Activated CD8-positive, alpha-beta T cell treated with anti-CD3 and anti-CD28 coated beads for 36 hours (primary cell): ENCODE measurements at regions not wholly inside any gene's neighbourhood (a gene's known extent, or its start where the extent isn't known, plus 50 kb on each side); places are given as distances from the start of the nearest gene placed in this dataset.

Experiments
- ATAC-seq: fragments of 200-7000 bp; cut with Tn5 transposase; one replicate; pipeline ENCODE4 v1.10.0; 2021; ENCODE audit warnings: mild to moderate bottlenecking, moderate library complexity
- CTCF ChIA-PET: fragments of 350-600 bp; sonication (Branson Sonifier 250); formaldehyde crosslinking; loops from one replicate; lab custom pipeline; 2021; ENCODE audit warnings: antibody characterized with exemption; lab: Charles Lee
- POLR2A ChIA-PET: fragments of 350-600 bp; sonication (Branson Sonifier 250); formaldehyde crosslinking; loops from one replicate; lab custom pipeline; 2021; ENCODE audit warnings: antibody characterized with exemption; lab: Charles Lee
- DNase-seq: peaks from one replicate; pipeline ENCODE4 v3.0.0-alpha.2; 2020
- H3K27ac Mint-ChIP-seq: one replicate; pipeline ENCODE4 v1.8.0; 2021; ENCODE audit warnings: mild to moderate bottlenecking, mixed read lengths
- H3K27me3 Mint-ChIP-seq: one replicate; pipeline ENCODE4 v1.8.0; 2021; ENCODE audit warnings: mixed read lengths
- H3K36me3 Mint-ChIP-seq: one replicate; pipeline ENCODE4 v1.8.0; 2021; ENCODE audit warnings: low read depth, mixed read lengths
- H3K4me1 Mint-ChIP-seq: one replicate; pipeline ENCODE4 v1.8.0; 2021; ENCODE audit warnings: low read depth, mixed read lengths
- H3K4me3 Mint-ChIP-seq: one replicate; pipeline ENCODE4 v1.8.0; 2021; ENCODE audit warnings: mild to moderate bottlenecking, moderate library complexity, mixed read lengths
- H3K9me3 Mint-ChIP-seq: one replicate; pipeline ENCODE4 v1.8.0; 2021; ENCODE audit warnings: mixed read lengths
- intact Hi-C: fragments of 100-400 bp; cut with micrococcal nuclease; formaldehyde crosslinking; loops from one replicate; pipeline ENCODE4 v1.10.0; 2022
- TF ChIP-seq, protein P1 (sequence below): fragments of 200-600 bp; IDR thresholded peaks from one replicate; pipeline ENCODE4 v1.8.0; 2022; ENCODE audit warnings: antibody characterized with exemption, mild to moderate bottlenecking

DNA sequence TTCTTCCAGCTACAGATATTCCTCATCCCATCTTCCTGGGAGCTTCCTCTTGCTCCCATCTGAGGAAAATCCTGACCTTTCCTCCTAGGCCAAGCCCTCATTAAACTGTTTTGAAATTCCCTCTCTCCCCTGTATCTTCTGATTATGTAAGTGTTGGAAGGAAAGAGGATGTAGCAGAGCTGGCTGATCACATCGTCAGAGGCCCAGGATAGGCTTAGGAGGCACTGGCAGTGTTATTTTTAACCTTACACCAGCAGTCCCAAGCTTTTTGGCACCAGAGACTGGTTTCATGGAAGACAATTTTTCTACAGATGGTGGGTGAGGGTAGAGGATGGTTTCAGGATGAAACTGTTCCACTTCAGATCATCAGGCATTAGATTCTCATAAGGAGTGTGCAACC lies 630.4 kb downstream of the EPHA4 start:
- Mint-ChIP-seq H3K27ac (no peak overlapping the region), H3K4me3 (no peak overlapping the region), H3K27me3 (no peaks in the 10 kb centered on the region), H3K36me3 (no peaks in the 10 kb centered on the region), H3K9me3 (no peaks in the 10 kb centered on the region), H3K4me1 (no peaks in the 10 kb centered on the region)
- ChIA-PET POLR2A (no interaction called here), CTCF (no interaction called here)
- no peak for DNase-seq
- ATAC-seq: no peak
- TF ChIP-seq, protein P1, sequence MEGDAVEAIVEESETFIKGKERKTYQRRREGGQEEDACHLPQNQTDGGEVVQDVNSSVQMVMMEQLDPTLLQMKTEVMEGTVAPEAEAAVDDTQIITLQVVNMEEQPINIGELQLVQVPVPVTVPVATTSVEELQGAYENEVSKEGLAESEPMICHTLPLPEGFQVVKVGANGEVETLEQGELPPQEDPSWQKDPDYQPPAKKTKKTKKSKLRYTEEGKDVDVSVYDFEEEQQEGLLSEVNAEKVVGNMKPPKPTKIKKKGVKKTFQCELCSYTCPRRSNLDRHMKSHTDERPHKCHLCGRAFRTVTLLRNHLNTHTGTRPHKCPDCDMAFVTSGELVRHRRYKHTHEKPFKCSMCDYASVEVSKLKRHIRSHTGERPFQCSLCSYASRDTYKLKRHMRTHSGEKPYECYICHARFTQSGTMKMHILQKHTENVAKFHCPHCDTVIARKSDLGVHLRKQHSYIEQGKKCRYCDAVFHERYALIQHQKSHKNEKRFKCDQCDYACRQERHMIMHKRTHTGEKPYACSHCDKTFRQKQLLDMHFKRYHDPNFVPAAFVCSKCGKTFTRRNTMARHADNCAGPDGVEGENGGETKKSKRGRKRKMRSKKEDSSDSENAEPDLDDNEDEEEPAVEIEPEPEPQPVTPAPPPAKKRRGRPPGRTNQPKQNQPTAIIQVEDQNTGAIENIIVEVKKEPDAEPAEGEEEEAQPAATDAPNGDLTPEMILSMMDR: no peak
- intact Hi-C loops: no loop called here

DNA sequence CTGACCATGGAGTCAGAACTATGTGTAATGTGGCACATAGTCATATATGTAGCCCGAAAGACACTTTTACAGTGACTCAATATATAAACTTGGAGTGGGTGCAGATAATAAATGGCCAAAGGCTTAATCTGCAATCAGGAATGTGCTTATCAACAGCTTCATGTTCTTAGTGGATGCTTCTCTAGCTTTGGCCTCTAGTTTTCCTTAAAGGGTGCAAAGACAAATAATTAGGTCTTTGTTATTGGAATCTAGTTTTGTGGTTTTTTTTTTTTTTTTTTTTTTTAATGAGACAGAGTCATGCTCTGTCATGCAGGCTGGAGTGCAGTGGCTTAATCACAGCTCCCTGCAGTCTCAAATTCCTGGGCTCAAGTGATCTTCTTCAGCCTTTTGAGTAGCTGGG lies 625.6 kb downstream of the EPHA4 start:
- TF ChIP-seq, protein P1: no peak
- no peaks in the 10 kb centered on the region for H3K27me3 Mint-ChIP-seq
- ChIA-PET POLR2A (no interaction called here), CTCF (no interaction called here)
- H3K36me3 Mint-ChIP-seq: no peaks in the 10 kb centered on the region
- ATAC-seq (no peak), DNase-seq (no peak)
- H3K4me1 Mint-ChIP-seq: no peaks in the 10 kb centered on the region
- H3K9me3 Mint-ChIP-seq: no peaks in the 10 kb centered on the region
- no peak overlapping the region for H3K4me3 Mint-ChIP-seq
- intact Hi-C loops: no loop called here
- no peak overlapping the region for H3K27ac Mint-ChIP-seq

DNA sequence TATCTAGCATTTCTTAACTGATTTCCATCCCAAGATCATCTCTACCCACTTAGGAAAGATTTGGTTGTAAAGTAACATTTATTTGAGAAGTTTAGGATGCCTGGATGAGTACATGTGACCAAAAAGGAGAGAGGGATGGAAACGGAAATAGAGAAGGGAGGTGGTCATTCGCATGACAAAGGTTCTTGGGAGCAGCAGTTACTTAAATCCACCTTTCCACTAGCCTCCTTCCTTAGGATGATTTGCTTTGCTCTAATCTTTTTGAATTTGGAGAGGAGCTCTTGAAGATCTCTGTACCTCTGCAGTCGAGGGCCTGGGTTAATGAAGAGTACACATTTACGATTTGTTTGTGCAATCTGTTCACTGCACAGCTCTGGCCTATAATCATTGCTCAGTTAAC lies 623.5 kb downstream of the EPHA4 start:
- no peak for ATAC-seq
- no peak for DNase-seq
- Mint-ChIP-seq H3K27me3 (no peaks in the 10 kb centered on the region), H3K27ac (no peak overlapping the region), H3K4me1 (no peaks in the 10 kb centered on the region), H3K9me3 (no peaks in the 10 kb centered on the region), H3K36me3 (no peaks in the 10 kb centered on the region), H3K4me3 (no peak overlapping the region)
- ChIA-PET POLR2A (no interaction called here), CTCF (no interaction called here)
- TF ChIP-seq, protein P1: no peak
- intact Hi-C loops: no loop called here

DNA sequence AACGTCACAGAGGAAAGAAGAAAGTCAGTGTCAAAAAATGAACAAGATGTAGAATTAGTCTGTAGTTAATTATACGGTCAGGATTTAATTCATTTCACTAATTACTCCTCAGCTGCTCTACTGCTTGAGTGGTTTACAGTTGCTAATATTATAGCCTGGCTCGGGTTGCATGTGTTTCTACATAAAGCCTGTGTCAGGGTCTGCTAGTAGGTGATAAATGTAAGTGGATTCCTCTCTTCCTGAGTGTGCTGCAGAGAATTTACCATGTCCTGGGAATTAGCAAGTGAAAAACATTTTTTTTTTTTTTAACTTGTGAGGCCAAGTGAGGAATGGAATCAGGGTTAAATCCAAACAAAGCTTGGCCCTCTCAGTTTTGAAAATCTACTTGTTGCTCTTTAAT lies 622.6 kb downstream of the EPHA4 start:
- ATAC-seq (no peak), DNase-seq (no peak)
- Mint-ChIP-seq H3K4me1 (no peaks in the 10 kb centered on the region), H3K27ac (no peak overlapping the region), H3K4me3 (no peak overlapping the region), H3K9me3 (peaks cover 2% of the 10 kb centered on the region), H3K27me3 (no peaks in the 10 kb centered on the region), H3K36me3 (no peaks in the 10 kb centered on the region)
- ChIA-PET CTCF (no interaction called here), POLR2A (no interaction called here)
- TF ChIP-seq, protein P1: no peak
- intact Hi-C loops: no loop called here

DNA sequence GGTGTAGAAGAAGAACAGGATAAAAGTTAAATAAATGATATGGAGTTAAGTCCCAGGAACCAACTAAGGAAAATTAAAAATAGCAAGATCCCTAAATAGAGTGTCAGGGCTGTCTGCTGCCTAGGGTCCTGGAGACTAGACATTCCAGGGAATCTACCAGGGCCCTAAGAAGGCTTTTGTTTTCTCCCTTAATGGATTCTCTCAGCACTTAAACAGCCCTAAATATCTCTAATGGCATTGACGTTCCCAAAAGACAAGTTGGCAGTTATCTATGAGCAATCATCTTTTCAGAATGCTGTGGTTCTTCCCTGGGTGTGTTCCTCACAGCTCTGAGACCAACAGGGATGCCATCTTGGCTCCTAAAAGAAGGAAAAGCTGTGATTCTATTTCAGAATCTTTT lies 616.3 kb downstream of the EPHA4 start:
- ATAC-seq (no peak), DNase-seq (no peak)
- Mint-ChIP-seq H3K27ac (no peak overlapping the region), H3K9me3 (peaks cover 2% of the 10 kb centered on the region), H3K36me3 (no peaks in the 10 kb centered on the region), H3K27me3 (no peaks in the 10 kb centered on the region), H3K4me1 (no peaks in the 10 kb centered on the region), H3K4me3 (no peak overlapping the region)
- TF ChIP-seq, protein P1: no peak
- intact Hi-C loops: no loop called here
- POLR2A ChIA-PET: no interaction called here
- CTCF ChIA-PET: no interaction called here
